ENCODE measurements at regions not wholly inside any gene's neighbourhood (a gene's known extent, or its start where the extent isn't known, plus 50 kb on each side); places are given as distances from the start of the nearest gene placed in this dataset.

DNA sequence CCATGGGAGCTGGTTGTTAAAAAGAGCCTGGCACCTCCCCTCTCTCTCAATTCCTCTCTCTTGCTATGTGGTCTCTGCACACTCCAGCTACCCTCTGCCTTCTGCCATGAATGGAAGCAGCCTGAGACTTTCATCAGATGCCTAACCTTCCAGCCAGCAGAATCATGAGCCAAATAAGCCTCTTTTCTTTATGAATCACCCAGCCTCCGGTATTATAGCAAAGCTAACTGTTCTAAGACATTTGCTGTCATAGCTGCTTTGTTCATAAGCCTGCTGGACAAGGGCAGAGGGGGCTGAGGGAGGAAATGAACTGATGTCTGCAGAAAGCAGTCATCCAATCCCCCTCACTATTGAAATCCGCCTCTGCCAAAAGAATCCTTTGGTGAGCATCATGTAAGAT, 196.7 kb downstream of the ZNF330 start:
- no peak for ATAC-seq
- Histone ChIP-seq H2AFZ (ENCODE audit: low read depth, low read length) (no peak overlapping the region), H3K4me2 (ENCODE audit: insufficient read depth, low read length) (no peak overlapping the region), H3K79me2 (ENCODE audit: control insufficient read depth, insufficient read depth, low read length) (no peaks in the 10 kb centered on the region), H3K27ac (ENCODE audit: extremely low read depth, low read depth, low read length) (no peak overlapping the region), H3K4me3 (no peak overlapping the region), H4K20me1 (replicated peaks; ENCODE audit: control insufficient read depth, insufficient read depth, low read length) (no peaks in the 10 kb centered on the region), H3K9me3 (replicated peaks; ENCODE audit: control insufficient read depth, insufficient read depth, low read depth, low read length) (no peaks in the 10 kb centered on the region), H3K4me1 (replicated peaks in 1 of 2; ENCODE audit: control insufficient read depth in 2 of 2, insufficient read depth in 2 of 2, low read length in 2 of 2) (no peaks in the 10 kb centered on the region), H3K36me3 (ENCODE audit: control insufficient read depth, insufficient read depth, low read length) (no peaks in the 10 kb centered on the region), H3K9ac (ENCODE audit: insufficient read depth in 1 of 2, low read depth in 2 of 2, low read length in 2 of 2) (no peak overlapping the region), H3K9me1 (ENCODE audit: control insufficient read depth, insufficient read depth, low read length) (no peaks in the 10 kb centered on the region), H3K27me3 (ENCODE audit: control insufficient read depth in 2 of 2, insufficient read depth in 2 of 2, low read length in 2 of 2) (no peaks in the 10 kb centered on the region)
- 0% methylated on average over 2 of the region's 2 CpGs for WGBS (ENCODE audit: insufficient coverage, low coverage, missing lambda C conversion rate)
- POLR2A ChIA-PET, result no interaction called here
- CTCF ChIA-PET (ENCODE audit: low intra/inter-chr PET ratio), result no interaction called here
- in situ Hi-C loops (cut with MboI) (no loop called here), intact Hi-C loops (cut with micrococcal nuclease) (no loop called here)
- no peak for FAIRE-seq
- BruUV-seq (replicated peaks), result no TSS peak
- DNase-seq (ENCODE audit: extremely low read depth in 1 of 4, low spot score in 3 of 4), result no peak
- TF ChIP-seq, protein P1, sequence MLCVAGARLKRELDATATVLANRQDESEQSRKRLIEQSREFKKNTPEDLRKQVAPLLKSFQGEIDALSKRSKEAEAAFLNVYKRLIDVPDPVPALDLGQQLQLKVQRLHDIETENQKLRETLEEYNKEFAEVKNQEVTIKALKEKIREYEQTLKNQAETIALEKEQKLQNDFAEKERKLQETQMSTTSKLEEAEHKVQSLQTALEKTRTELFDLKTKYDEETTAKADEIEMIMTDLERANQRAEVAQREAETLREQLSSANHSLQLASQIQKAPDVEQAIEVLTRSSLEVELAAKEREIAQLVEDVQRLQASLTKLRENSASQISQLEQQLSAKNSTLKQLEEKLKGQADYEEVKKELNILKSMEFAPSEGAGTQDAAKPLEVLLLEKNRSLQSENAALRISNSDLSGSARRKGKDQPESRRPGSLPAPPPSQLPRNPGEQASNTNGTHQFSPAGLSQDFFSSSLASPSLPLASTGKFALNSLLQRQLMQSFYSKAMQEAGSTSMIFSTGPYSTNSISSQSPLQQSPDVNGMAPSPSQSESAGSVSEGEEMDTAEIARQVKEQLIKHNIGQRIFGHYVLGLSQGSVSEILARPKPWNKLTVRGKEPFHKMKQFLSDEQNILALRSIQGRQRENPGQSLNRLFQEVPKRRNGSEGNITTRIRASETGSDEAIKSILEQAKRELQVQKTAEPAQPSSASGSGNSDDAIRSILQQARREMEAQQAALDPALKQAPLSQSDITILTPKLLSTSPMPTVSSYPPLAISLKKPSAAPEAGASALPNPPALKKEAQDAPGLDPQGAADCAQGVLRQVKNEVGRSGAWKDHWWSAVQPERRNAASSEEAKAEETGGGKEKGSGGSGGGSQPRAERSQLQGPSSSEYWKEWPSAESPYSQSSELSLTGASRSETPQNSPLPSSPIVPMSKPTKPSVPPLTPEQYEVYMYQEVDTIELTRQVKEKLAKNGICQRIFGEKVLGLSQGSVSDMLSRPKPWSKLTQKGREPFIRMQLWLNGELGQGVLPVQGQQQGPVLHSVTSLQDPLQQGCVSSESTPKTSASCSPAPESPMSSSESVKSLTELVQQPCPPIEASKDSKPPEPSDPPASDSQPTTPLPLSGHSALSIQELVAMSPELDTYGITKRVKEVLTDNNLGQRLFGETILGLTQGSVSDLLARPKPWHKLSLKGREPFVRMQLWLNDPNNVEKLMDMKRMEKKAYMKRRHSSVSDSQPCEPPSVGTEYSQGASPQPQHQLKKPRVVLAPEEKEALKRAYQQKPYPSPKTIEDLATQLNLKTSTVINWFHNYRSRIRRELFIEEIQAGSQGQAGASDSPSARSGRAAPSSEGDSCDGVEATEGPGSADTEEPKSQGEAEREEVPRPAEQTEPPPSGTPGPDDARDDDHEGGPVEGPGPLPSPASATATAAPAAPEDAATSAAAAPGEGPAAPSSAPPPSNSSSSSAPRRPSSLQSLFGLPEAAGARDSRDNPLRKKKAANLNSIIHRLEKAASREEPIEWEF (CRISPR knock-in tag; IDR thresholded peaks at IDR 0.05), result no peak
- TF ChIP-seq GTF2B (IDR thresholded peaks at IDR 0.05; ENCODE audit: extremely low read depth, insufficient read length), result no peak
- TF ChIP-seq KAT7 (CRISPR knock-in tag; IDR thresholded peaks at IDR 0.05; ENCODE audit: borderline replicate concordance), result no peak
- TF ChIP-seq E2F4 (CRISPR knock-in tag; IDR thresholded peaks at IDR 0.05; ENCODE audit: low read depth), result no peak
- no peak for TF ChIP-seq NCOR1 (IDR thresholded peaks at IDR 0.05)
- no peak for TF ChIP-seq NR2F6 (CRISPR knock-in tag; IDR thresholded peaks at IDR 0.05)
- no peak for TF ChIP-seq ZBTB49 (CRISPR knock-in tag; IDR thresholded peaks at IDR 0.05; ENCODE audit: borderline replicate concordance)
- TF ChIP-seq, protein P2, sequence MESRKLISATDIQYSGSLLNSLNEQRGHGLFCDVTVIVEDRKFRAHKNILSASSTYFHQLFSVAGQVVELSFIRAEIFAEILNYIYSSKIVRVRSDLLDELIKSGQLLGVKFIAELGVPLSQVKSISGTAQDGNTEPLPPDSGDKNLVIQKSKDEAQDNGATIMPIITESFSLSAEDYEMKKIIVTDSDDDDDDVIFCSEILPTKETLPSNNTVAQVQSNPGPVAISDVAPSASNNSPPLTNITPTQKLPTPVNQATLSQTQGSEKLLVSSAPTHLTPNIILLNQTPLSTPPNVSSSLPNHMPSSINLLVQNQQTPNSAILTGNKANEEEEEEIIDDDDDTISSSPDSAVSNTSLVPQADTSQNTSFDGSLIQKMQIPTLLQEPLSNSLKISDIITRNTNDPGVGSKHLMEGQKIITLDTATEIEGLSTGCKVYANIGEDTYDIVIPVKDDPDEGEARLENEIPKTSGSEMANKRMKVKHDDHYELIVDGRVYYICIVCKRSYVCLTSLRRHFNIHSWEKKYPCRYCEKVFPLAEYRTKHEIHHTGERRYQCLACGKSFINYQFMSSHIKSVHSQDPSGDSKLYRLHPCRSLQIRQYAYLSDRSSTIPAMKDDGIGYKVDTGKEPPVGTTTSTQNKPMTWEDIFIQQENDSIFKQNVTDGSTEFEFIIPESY (CRISPR knock-in tag; IDR thresholded peaks at IDR 0.05), result no peak
- no peak for TF ChIP-seq ZFX (CRISPR knock-in tag; IDR thresholded peaks at IDR 0.05)
- no peak for TF ChIP-seq PCBP1 (IDR thresholded peaks at IDR 0.05; ENCODE audit: low read depth, low read length, poor library complexity, severe bottlenecking)
